GM12878 (cell line): ENCODE measurements at regions not wholly inside any gene's neighbourhood (a gene's known extent, or its start where the extent isn't known, plus 50 kb on each side); places are given as distances from the start of the nearest gene placed in this dataset.

Experiments
- ATAC-seq: fragments of 200-7000 bp; cut with Tn5 transposase; 3 replicates; pipeline ENCODE4 v1.9.1; 2020; ENCODE audit warnings: mild to moderate bottlenecking, moderate library complexity
- BruUV-seq: library from RNA; stranded (reverse); fragments of 400-500 nt; replicated peaks from 2 replicates; lab custom pipeline; 2021; lab: Mats Ljungman, UMichigan
- CTCF ChIA-PET: fragments of 300-600 bp; sonication (Branson Sonifier 250); formaldehyde crosslinking; extraction: SDS; loops from one replicate; lab custom pipeline; 2021; ENCODE audit warnings: inconsistent platforms; lab: Yijun Ruan, JAX
- POLR2A ChIA-PET: fragments of 350-600 bp; formaldehyde crosslinking; extraction: SDS; loops from one replicate; lab custom pipeline; 2021; ENCODE audit warnings: inconsistent platforms; lab: Charles Lee
- RAD21 ChIA-PET: fragments of 300-600 bp; sonication (Branson Sonifier 250); formaldehyde crosslinking; loops from one replicate; lab custom pipeline; 2023; ENCODE audit warnings: antibody characterized with exemption; ENCODE audit not compliant: unreplicated experiment; lab: Charles Lee
- SMC1A ChIA-PET: fragments of 300-600 bp; sonication (Branson Sonifier 250); formaldehyde crosslinking; loops from one replicate; lab custom pipeline; 2023; ENCODE audit not compliant: unreplicated experiment, uncharacterized antibody; lab: Charles Lee
- DNase-seq: peaks from one replicate; pipeline ENCODE4 v3.0.0-alpha.2; 2011; ENCODE audit warnings: low read depth, low spot score
- FAIRE-seq: peaks from 3 replicates; lab custom pipeline; 2011; peaks lifted over from hg19 to GRCh38; lab: Jason Lieb, UNC
- H2AFZ ChIP-seq: 2 replicates; pipeline ENCODE4 v1.6.0; 2011; ENCODE audit warnings: low read depth, low read length, control low read depth; ENCODE audit not compliant: control insufficient read depth
- H3K27ac ChIP-seq: 2 replicates; pipeline ENCODE4 v1.5.1; 2011; ENCODE audit warnings: control low read depth; ENCODE audit not compliant: control insufficient read depth, insufficient read depth
- H3K27me3 ChIP-seq, 2 experiments: replicated peaks in 1 of 2; 2 replicates each; pipeline versions ENCODE4 v1.6.0 to v1.6.1; 2011; ENCODE audit warnings: low read length in 1 of 2; ENCODE audit not compliant: control insufficient read depth in 2 of 2, insufficient read depth in 2 of 2
- H3K36me3 ChIP-seq, 2 experiments: 2 replicates each; pipeline ENCODE4 v1.5.1; 2011; ENCODE audit warnings: low read length in 1 of 2; ENCODE audit not compliant: control insufficient read depth in 2 of 2, insufficient read depth in 2 of 2
- H3K4me1 ChIP-seq: 2 replicates; pipeline ENCODE4 v1.6.1; 2011; ENCODE audit warnings: mild to moderate bottlenecking, low read length, moderate library complexity, mixed read lengths; ENCODE audit not compliant: control insufficient read depth, insufficient read depth
- H3K4me2 ChIP-seq: 2 replicates; pipeline ENCODE4 v1.6.0; 2011; ENCODE audit warnings: control low read depth; ENCODE audit not compliant: control insufficient read depth, insufficient read depth
- H3K4me3 ChIP-seq: fragments of 200-600 bp; sonication (generic); 2 replicates; pipeline ENCODE4 v1.5.1; 2016
- H3K79me2 ChIP-seq: 2 replicates; pipeline ENCODE4 v1.6.0; 2011; ENCODE audit warnings: low read length; ENCODE audit not compliant: control insufficient read depth, insufficient read depth
- H3K9ac ChIP-seq: 2 replicates; pipeline ENCODE4 v1.8.0; 2011; ENCODE audit warnings: low read length, control low read depth, mixed read lengths; ENCODE audit not compliant: control insufficient read depth, insufficient read depth
- H3K9me3 ChIP-seq: replicated peaks from 3 replicates; pipeline ENCODE4 v1.5.1; 2011; ENCODE audit warnings: mild to moderate bottlenecking, low read length; ENCODE audit not compliant: control insufficient read depth, insufficient read depth
- H4K20me1 ChIP-seq: 2 replicates; pipeline ENCODE4 v1.6.0; 2011; ENCODE audit not compliant: control insufficient read depth, insufficient read depth
- E2F4 ChIP-seq: IDR thresholded peaks from 2 replicates; pipeline ENCODE4 v1.6.1; 2012; ENCODE audit warnings: low read depth, low read length, improper control_type of control experiment
- EP300 ChIP-seq, 2 experiments: fragments of 150-350 bp in 1 of 2; IDR thresholded peaks; 2 replicates each; pipeline ENCODE4 v1.6.1; 2011 to 2012; ENCODE audit warnings: low read depth in 2 of 2, low read length in 2 of 2, borderline replicate concordance in 1 of 2, improper control_type of control experiment in 1 of 2, inconsistent platforms in 1 of 2; ENCODE audit not compliant: control insufficient read depth in 1 of 2
- KDM1A ChIP-seq: fragments of 200-600 bp; sonication (generic); IDR thresholded peaks from 2 replicates; pipeline ENCODE4 v1.6.1; 2016; ENCODE audit warnings: borderline replicate concordance
- RELB ChIP-seq: fragments of 450-650 bp; IDR thresholded peaks from 2 replicates; pipeline ENCODE4 v1.6.1; 2017; ENCODE audit warnings: low read depth, mild to moderate bottlenecking, moderate library complexity
- TBL1XR1 ChIP-seq: IDR thresholded peaks from 2 replicates; pipeline ENCODE4 v1.6.1; 2012; ENCODE audit warnings: low read depth, low read length, improper control_type of control experiment
- YBX1 ChIP-seq: fragments of 450-650 bp; IDR thresholded peaks from 2 replicates; pipeline ENCODE4 v1.6.1; 2016; ENCODE audit warnings: antibody characterized with exemption
- YY1 ChIP-seq: IDR thresholded peaks from 2 replicates; pipeline ENCODE4 v1.6.1; 2011; ENCODE audit warnings: low read depth, mild to moderate bottlenecking, low read length
- WGBS: methylation state at CpG from one replicate; pipeline ENCODE4 v1.1.6; 2016; ENCODE audit warnings: low lambda C conversion rate; ENCODE audit not compliant: insufficient replicate concordance, insufficient coverage; ENCODE audit errors: missing lambda C conversion rate; 5-methylcytosine and 5-hydroxymethylcytosine counted together
- in situ Hi-C: fragments of 300-500 bp; cut with MboI; formaldehyde crosslinking; loops from 9 replicates; pipeline ENCODE4 v1.14.3; 2018; ENCODE audit warnings: mixed read lengths
- intact Hi-C: fragments of 100-400 bp; cut with micrococcal nuclease; formaldehyde crosslinking; loops from one replicate; pipeline ENCODE4 v1.14.2; 2022; ENCODE audit not compliant: unreplicated experiment

GRCh38 chr6:130681028-130681427 is 146.2 kb upstream of the SMLR1 start:
- no peak for FAIRE-seq
- SMC1A ChIA-PET, result interaction anchor here (1.5 to 1.9 kb wide), 2 partner anchors 13 to 39 kb away, joined by 3 to 7 read pairs; no protein-coding TSS in a partner anchor
- no peak overlapping the region for H2AFZ ChIP-seq

More at GRCh38 chr6:130681028-130681427, 146.2 kb upstream of the SMLR1 start:
- no peak overlapping the region for H3K4me3 ChIP-seq
- H3K79me2 ChIP-seq, result no peaks in the 10 kb centered on the region
- POLR2A ChIA-PET, result no interaction called here
- no peaks in the 10 kb centered on the region; the same call in 1 of the 2 replicates for H3K4me1 ChIP-seq
- no peak overlapping the region for H3K9ac ChIP-seq
- H3K27ac ChIP-seq, result no peak overlapping the region
- no peak for DNase-seq
- BruUV-seq, result no TSS peak
- CTCF ChIA-PET, result no interaction called here
- 0% methylated on average over 1 of the region's 1 CpG for WGBS
- RAD21 ChIA-PET, result no interaction called here
- H3K27me3 ChIP-seq, result no peaks in the 10 kb centered on the region
- no peaks in the 10 kb centered on the region for H3K9me3 ChIP-seq
- H3K4me2 ChIP-seq, result no peak overlapping the region
- intact Hi-C loops, result no loop called here
- no peak for TF ChIP-seq RELB
- no peak for TF ChIP-seq KDM1A
- TF ChIP-seq EP300 (IDR thresholded peaks at IDR 0.05; ENCODE audit: borderline replicate concordance in 1 of 2, control insufficient read depth in 1 of 2, low read depth in 2 of 2, low read length in 2 of 2), result no peak
- TF ChIP-seq YBX1, result no peak
- TF ChIP-seq E2F4, result no peak
- TF ChIP-seq TBL1XR1, result no peak
- no peak for TF ChIP-seq YY1
- in situ Hi-C loops, result no loop called here
- no peaks in the 10 kb centered on the region for H4K20me1 ChIP-seq
- ATAC-seq, result no peak
- no peaks in the 10 kb centered on the region for H3K36me3 ChIP-seq
